Glutamatergic neuron (in vitro differentiated cells): ENCODE measurements at regions not wholly inside any gene's neighbourhood (a gene's known extent, or its start where the extent isn't known, plus 50 kb on each side); places are given as distances from the start of the nearest gene placed in this dataset.

Experiments
- DNase-seq: peaks from one replicate; pipeline ENCODE4 v3.0.0; 2022
- H3K27ac Mint-ChIP-seq: one replicate; pipeline ENCODE4 v1.8.0; 2020; ENCODE audit warnings: mild to moderate bottlenecking, mixed read lengths, inconsistent platforms; ENCODE audit not compliant: unreplicated experiment
- H3K27me3 Mint-ChIP-seq: one replicate; pipeline ENCODE4 v1.8.0; 2020; ENCODE audit warnings: mild to moderate bottlenecking, moderate library complexity, mixed read lengths, inconsistent platforms; ENCODE audit not compliant: unreplicated experiment
- H3K36me3 Mint-ChIP-seq: one replicate; pipeline ENCODE4 v1.8.0; 2020; ENCODE audit warnings: mild to moderate bottlenecking, mixed read lengths, inconsistent platforms; ENCODE audit not compliant: unreplicated experiment
- H3K4me1 Mint-ChIP-seq: one replicate; pipeline ENCODE4 v1.8.0; 2020; ENCODE audit warnings: mild to moderate bottlenecking, low read depth, mixed read lengths, inconsistent platforms; ENCODE audit not compliant: unreplicated experiment
- H3K4me3 Mint-ChIP-seq: one replicate; pipeline ENCODE4 v1.8.0; 2020; ENCODE audit warnings: mild to moderate bottlenecking, mixed read lengths, inconsistent platforms; ENCODE audit not compliant: unreplicated experiment
- H3K9me3 Mint-ChIP-seq: one replicate; pipeline ENCODE4 v1.8.0; 2020; ENCODE audit warnings: mild to moderate bottlenecking, moderate library complexity, mixed read lengths, inconsistent platforms; ENCODE audit not compliant: unreplicated experiment
- TF ChIP-seq, protein P1 (sequence below): fragments of 200-600 bp; sonication (generic); IDR thresholded peaks from one replicate; pipeline ENCODE4 v1.5.0; 2021; ENCODE audit not compliant: partially characterized antibody, unreplicated experiment

DNA sequence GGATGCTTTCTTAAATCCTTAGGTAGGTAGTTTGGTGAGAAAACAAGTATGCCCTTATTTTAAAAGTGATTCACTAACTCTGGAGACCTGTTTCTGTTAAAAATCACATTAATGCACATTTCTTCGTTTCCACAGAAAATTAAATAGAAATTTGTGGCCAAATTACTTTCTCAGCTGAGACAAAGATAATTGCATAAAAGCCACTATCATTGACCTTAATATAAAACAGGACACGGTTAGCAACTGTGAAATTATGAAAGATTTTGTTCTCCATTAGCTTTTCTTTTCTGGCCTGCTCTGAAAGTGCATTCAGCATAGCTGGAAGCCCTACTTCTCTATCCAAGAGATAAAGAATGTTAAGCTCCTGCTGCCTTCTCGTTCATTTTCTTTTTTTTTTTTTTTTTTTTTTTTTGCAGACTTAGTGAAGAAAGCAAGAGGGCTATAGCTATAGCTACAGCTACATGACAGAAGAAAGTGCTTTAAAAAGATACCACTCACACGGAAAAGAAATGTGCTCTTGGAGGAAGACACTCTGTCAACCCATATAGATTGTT, 576.9 kb downstream of the OTOL1 start:
- H3K4me1 Mint-ChIP-seq, result no peaks in the 10 kb centered on the region
- no peak overlapping the region for H3K4me3 Mint-ChIP-seq
- no peak for DNase-seq
- TF ChIP-seq, protein P1, sequence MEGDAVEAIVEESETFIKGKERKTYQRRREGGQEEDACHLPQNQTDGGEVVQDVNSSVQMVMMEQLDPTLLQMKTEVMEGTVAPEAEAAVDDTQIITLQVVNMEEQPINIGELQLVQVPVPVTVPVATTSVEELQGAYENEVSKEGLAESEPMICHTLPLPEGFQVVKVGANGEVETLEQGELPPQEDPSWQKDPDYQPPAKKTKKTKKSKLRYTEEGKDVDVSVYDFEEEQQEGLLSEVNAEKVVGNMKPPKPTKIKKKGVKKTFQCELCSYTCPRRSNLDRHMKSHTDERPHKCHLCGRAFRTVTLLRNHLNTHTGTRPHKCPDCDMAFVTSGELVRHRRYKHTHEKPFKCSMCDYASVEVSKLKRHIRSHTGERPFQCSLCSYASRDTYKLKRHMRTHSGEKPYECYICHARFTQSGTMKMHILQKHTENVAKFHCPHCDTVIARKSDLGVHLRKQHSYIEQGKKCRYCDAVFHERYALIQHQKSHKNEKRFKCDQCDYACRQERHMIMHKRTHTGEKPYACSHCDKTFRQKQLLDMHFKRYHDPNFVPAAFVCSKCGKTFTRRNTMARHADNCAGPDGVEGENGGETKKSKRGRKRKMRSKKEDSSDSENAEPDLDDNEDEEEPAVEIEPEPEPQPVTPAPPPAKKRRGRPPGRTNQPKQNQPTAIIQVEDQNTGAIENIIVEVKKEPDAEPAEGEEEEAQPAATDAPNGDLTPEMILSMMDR, result no peak
- H3K9me3 Mint-ChIP-seq, result no peaks in the 10 kb centered on the region
- H3K27me3 Mint-ChIP-seq, result no peaks in the 10 kb centered on the region
- H3K27ac Mint-ChIP-seq, result no peak overlapping the region
- no peaks in the 10 kb centered on the region for H3K36me3 Mint-ChIP-seq

DNA sequence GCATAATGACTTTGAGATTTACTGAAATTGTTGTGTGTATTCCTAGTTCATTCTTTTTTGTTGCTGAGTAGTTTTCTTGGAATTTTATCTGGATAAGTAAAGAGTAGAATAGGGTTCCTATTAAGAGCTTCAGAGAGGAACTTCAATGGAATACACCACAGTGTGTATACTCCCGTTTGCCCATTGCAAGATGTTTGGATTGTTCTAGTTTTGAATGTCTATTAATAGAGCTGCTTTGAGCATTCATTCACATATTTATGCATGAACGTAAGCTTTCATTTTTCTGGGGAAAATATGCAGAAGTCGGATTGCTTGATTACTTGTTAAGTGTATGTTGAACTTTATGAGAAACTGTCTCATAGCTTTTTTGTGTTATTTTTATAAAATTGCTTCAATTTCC, 580.5 kb downstream of the OTOL1 start:
- Mint-ChIP-seq H3K4me1 (no peaks in the 10 kb centered on the region), H3K36me3 (no peaks in the 10 kb centered on the region), H3K27ac (no peak overlapping the region), H3K4me3 (no peak overlapping the region), H3K9me3 (no peaks in the 10 kb centered on the region), H3K27me3 (no peaks in the 10 kb centered on the region)
- TF ChIP-seq, protein P1, result no peak
- no peak for DNase-seq

DNA sequence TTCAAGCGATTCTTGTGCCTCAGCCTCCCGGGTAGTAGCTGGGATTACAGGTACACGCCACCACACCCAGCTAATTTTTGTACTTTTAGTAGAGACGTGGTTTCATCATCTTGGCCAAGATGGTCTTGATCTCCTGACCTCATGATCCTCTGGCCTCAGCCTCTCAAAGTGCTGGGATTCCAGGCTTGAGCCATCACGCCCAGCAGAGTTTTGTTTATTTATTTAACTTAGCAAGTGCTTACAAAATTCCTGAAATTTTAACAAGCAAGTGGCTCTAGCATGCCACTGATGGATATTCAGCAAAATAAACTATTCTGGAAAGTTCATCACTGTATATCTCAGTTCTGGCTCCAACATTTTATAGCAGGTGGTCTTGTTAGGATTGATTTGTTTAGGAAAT, 585.9 kb downstream of the OTOL1 start:
- TF ChIP-seq, protein P1, result no peak
- Mint-ChIP-seq H3K4me1 (no peaks in the 10 kb centered on the region), H3K36me3 (no peaks in the 10 kb centered on the region), H3K27ac (no peak overlapping the region), H3K27me3 (no peaks in the 10 kb centered on the region), H3K4me3 (no peak overlapping the region), H3K9me3 (no peaks in the 10 kb centered on the region)
- DNase-seq, result no peak

DNA sequence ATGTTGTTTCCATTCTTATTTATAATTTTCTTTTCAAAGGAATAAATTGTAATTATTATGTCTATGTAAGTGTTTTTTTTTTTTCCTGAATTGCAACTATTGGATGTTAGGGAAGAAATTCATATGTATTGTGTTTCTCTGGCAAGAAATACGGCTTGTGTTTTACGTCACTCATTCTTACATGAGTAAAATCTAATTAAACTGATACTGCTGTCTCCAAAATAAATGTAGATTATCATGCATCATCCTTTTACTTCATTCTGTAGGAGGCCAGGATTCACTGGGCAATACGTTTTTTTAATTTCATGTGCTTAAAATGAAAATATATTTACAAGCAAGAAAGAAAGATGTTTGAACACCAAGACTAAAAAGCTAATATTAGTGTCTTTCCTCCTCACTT, 590.8 kb downstream of the OTOL1 start:
- Mint-ChIP-seq H3K36me3 (no peaks in the 10 kb centered on the region), H3K9me3 (no peaks in the 10 kb centered on the region), H3K27ac (no peak overlapping the region), H3K27me3 (no peaks in the 10 kb centered on the region), H3K4me3 (no peak overlapping the region), H3K4me1 (no peaks in the 10 kb centered on the region)
- TF ChIP-seq, protein P1, result no peak
- DNase-seq, result no peak

DNA sequence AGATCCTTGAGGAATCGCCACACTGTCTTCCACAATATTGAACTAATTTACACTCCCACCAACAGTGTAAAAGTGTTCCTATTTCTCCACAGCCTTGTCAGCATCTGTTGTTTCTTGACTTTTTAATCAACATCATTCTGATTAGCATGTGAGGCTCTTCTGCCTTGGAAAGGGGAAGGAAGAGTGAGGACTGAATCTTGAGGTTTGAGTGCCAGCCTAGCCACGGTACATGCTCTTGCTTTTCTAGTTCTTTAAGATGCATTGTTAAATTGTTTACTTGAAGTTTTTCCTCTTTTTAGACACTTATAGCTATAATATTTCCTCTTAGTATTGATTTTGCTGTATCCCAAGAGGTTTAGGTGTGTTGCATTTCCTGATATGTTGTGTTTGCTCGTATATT, 596.1 kb downstream of the OTOL1 start:
- DNase-seq, result no peak
- no peaks in the 10 kb centered on the region for H3K36me3 Mint-ChIP-seq
- H3K9me3 Mint-ChIP-seq, result peaks cover 1% of the 10 kb centered on the region
- TF ChIP-seq, protein P1, result no peak
- H3K4me1 Mint-ChIP-seq, result no peaks in the 10 kb centered on the region
- H3K27me3 Mint-ChIP-seq, result no peaks in the 10 kb centered on the region
- H3K4me3 Mint-ChIP-seq, result no peak overlapping the region
- H3K27ac Mint-ChIP-seq, result no peak overlapping the region
